VCaP (cell line): ENCODE measurements at regions not wholly inside any gene's neighbourhood (a gene's known extent, or its start where the extent isn't known, plus 50 kb on each side); places are given as distances from the start of the nearest gene placed in this dataset.

Source experiments
- H3K27ac ChIP-seq: fragments of 450-650 bp; 2 replicates; pipeline ENCODE4 v1.5.1; 2017
- TF ChIP-seq, protein P1 (sequence below): fragments of 450-650 bp; conservative IDR thresholded peaks from 2 replicates; pipeline ENCODE4 v1.5.1; 2017; ENCODE audit warnings: mild to moderate bottlenecking, moderate library complexity

DNA sequence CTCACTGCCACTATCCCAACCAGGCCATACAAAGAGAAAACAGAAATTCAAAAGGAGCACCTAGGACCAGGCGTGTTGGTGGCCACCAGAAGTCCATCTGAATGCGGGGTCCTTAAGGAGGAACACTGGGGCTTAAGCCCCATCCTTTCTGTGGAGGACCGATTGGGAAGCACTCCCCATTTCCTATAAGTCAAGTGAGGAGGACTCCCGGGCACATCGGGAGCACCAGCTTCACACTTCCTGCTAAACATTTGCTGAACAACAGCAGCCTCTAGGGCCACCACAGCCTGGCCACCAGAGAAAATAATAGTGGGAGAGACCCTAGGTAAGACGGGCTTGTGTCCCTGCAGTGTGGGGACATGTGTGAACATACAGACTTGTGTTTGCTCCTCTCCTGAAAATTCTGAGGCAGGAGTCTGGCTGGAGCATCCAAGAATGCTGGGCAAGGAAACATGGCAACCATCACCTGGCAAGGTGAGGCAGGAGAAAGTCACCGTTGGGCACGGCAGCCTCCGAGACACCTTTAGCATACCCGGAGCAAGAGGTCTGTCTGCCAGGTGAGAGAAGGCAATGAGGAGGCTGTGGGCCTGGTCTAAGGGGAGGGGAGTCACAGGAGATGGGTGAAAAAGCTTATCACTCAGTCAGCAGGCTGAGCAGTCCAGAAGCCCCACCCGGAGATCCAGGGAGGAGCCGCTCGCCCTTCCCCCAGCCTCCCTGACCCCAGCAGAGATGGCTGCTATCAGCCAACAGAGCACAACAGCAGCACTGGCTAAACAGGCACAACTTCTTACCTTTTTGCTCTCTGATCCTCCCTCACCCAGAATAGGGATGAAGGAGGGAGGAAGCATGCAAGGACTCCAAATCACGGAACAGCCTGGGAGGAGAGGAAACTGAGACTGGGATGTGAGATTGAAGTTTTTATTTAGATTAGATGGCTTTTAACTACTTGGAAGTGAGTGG lies 282.3 kb downstream of the EIPR1 start:
- TF ChIP-seq, protein P1, sequence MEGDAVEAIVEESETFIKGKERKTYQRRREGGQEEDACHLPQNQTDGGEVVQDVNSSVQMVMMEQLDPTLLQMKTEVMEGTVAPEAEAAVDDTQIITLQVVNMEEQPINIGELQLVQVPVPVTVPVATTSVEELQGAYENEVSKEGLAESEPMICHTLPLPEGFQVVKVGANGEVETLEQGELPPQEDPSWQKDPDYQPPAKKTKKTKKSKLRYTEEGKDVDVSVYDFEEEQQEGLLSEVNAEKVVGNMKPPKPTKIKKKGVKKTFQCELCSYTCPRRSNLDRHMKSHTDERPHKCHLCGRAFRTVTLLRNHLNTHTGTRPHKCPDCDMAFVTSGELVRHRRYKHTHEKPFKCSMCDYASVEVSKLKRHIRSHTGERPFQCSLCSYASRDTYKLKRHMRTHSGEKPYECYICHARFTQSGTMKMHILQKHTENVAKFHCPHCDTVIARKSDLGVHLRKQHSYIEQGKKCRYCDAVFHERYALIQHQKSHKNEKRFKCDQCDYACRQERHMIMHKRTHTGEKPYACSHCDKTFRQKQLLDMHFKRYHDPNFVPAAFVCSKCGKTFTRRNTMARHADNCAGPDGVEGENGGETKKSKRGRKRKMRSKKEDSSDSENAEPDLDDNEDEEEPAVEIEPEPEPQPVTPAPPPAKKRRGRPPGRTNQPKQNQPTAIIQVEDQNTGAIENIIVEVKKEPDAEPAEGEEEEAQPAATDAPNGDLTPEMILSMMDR, result no peak
- no peak overlapping the region for H3K27ac ChIP-seq

DNA sequence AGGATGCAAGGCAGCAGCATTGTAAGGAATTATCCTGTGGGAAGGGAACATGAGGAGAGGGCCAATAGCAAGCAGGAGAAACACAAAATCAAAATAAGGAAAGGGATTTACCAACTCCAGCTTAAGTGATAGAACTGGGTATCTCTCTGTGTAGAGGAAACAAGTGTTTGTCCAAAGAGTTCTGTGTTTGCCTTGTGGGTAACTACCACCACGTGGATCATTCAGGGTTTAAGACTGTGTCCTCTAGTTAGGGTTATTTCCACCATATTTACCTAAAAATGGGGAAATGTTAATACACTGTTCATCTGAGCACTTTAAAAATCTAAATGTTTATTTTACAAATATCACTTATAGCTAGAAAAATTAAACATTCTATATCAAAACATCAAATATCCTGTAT lies 283.3 kb downstream of the EIPR1 start:
- H3K27ac ChIP-seq, result no peak overlapping the region
- TF ChIP-seq, protein P1, result no peak

DNA sequence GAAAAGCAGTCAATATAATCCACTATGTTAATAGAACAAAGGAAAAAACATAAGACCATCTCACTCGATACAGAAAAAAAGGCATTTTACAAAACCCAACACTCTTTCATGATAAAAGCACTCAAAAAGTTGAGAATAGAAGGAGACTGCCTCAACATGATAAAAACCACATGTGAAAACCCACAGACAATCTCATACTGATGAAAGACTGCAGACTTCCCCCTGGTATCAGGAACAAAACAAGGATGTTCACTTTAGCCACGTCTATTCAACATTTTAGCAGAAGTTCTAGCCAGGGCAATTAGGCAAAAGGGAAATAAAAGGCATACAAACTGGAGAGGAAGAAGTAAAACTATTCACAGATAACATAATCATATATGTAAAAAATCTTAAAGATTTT lies 285.9 kb downstream of the EIPR1 start:
- TF ChIP-seq, protein P1, result no peak
- H3K27ac ChIP-seq, result no peak overlapping the region

DNA sequence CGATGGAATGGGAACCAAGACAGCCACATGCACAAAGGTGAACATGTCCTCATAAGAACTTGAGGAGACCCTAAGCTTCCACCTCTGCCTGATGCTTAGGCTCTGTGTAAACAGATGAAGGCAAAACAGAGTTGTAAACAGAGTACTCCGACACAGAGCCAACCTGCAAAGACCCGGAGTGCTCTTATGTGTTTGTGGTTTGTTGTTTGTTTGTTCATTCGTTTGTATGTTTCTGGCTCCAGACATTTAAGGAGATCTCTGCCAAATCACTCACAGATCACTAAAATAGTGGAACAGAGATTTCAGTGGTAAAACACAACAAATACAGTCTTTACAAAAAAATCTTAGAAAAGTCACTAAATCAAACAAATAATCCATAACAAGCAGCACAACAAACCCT lies 294.9 kb downstream of the EIPR1 start:
- TF ChIP-seq, protein P1, result no peak
- H3K27ac ChIP-seq, result no peak overlapping the region

DNA sequence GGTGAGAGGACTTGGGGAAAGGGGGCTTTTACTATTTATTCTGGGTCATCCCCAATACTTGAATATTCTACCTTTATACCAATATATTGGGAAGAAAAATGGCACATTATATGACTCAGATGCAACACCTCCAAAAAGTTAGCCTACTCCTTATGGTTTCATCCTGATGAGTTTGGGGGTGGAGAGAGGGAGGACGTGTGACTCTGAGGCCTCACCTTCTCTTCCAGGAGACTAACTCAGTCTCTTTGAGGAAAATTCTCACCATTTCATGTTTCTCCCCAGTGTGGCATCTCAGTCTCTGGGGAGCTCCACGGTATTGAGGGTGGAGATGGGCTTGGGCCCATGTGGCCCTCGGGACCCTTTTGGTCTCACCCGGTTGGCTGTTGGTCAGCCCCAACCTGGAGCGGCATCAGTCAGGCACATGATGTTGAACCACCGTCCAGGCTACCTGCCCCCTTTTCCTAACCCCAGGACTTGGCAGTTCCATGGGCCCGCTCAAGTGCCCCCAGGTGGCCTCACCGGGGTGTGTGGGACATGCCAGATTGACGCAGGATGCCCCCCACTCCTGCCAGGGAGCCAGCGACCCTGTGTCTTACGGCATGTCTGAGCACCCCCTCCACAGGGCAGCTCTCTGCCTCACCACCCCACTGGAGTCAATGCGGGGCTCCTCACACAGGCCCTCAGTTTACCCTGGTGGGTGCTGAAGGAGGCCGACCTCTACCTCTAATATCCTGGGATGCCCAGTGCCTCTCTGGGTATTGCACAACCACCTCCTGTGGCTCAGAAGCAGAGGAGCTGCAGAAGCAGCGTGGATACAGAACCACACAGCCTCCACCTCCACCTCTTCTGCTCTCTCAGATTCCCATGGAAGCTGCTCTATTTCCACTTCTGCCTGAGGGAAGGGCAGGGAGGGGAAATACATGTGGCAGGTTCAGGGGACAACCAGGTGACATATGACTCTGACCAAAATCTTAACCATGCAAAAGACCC lies 297.4 kb downstream of the EIPR1 start:
- H3K27ac ChIP-seq, result no peak overlapping the region
- TF ChIP-seq, protein P1, result no peak

DNA sequence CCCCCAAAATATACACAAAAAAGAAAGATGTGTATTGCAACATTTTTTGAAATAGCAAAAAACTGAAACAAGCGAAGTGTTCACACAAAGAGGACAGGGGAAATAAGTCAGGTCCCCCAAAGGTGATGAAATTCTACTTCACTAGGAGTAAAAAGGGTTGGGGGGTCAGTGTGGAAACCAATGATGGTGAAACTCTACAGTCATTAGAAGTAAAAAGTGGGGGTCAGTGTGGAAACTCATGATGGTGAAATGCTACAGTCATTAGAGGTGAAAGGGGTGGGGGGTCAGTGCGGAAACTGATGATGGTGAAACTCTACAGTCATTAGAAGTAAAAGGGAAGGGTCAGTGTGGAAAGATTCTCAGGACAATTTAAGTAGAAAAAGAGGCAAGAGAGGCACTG lies 298.2 kb downstream of the EIPR1 start:
- no peak overlapping the region for H3K27ac ChIP-seq
- TF ChIP-seq, protein P1, result no peak

DNA sequence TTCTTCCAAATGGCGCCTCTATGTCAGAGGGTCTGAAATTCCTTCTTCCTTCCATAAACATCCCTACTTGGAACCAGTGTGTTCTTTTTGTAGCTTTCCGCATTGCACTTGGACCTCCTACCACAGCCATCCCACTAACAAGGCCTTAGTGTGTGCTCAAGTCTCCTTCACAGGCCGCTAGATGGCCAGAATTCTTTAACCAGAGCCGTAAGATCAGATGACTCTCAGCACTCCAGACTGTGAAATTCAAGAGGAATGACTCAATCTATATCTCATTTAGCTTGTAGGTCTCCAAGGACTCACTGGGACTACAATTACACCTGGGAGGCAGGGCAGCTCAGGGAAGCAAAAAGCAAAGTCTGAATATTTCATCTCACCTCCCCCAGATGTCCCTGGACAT lies 298.9 kb downstream of the EIPR1 start:
- no peak overlapping the region for H3K27ac ChIP-seq
- TF ChIP-seq, protein P1, result no peak
